GM19463 (cell line): ENCODE measurements at regions not wholly inside any gene's neighbourhood (a gene's known extent, or its start where the extent isn't known, plus 50 kb on each side); places are given as distances from the start of the nearest gene placed in this dataset.
"Not testable (repeated sequence)": the region's sequence is repeated elsewhere in the genome, so short reads cannot be mapped to it uniquely, and the experiment has no call there.

ENCODE experiments used
- ATAC-seq: cut with Tn5 transposase; IDR thresholded peaks from one replicate; pipeline ENCODE4 v1.9.1; 2021; ENCODE audit warnings: mild to moderate bottlenecking, moderate library complexity; ENCODE audit not compliant: unreplicated experiment

DNA sequence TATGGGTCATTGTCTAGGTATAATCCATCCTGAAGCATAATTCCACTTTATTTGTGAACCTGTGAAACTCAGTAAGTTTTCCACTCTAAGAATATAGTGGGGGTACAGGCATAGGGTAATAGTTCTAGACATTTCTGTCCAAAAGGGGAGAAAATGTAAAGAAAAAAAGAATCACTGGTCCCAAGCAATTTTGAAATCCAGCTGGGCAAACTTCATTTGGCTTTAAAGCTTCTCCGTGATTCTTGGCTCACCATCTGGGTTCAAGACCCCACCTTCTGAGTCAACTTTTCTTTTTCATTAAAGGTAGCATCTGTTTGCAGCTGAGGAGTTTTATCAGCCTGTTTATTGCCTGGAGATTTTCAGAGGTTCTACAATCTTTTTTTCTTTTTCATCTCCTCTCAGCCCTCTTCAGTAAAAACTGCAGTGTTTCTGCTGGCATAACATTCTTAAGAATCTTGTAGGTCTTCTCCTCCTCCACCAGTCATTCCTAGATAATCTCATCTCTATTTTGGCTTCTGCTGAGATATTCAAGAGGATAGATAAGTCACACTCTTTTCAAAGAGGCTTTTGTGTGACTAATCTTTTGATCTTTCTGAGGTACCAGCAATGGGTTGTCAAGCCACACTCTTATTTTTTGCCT is 126.1 kb upstream of the PITX1 start:
- ATAC-seq = no peak

DNA sequence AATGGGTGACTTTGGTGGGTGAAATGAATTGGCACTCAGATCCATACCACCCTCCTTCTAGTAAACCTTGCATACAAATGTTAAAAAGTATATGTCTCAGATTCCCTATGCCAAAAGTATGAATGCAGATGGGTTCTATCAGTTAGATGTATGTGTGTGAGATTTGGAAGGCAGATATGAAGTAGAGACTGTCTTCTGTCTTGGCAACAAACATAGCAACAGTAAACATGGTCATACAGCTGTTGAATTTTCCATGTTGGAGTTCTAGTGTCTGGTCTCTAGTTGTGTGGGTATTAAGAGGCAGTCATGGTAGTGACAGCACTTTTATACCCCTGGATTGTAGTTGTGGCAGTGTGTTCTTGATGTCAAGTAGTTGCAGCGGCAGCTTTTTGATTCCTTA is 125.6 kb upstream of the PITX1 start:
- ATAC-seq = no peak

DNA sequence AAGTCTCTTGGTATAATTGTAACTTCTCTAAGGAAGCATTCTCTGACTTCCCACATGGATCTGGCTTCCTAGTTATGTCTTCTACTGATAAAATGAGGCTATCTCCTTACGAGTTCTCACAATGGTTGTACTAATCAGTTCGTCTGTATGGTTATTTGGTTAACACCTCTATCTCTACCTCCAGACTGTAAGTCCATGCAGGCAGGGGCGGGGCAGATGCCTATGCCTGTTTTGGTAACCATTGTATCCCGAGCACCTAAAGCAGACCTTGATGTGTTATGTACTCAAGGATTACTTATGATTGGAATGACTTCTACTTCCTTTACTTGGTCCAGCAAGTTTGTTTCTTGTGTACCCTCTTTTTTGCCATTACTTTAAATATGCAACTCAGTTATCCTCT is 125.0 kb upstream of the PITX1 start:
- ATAC-seq = no peak

DNA sequence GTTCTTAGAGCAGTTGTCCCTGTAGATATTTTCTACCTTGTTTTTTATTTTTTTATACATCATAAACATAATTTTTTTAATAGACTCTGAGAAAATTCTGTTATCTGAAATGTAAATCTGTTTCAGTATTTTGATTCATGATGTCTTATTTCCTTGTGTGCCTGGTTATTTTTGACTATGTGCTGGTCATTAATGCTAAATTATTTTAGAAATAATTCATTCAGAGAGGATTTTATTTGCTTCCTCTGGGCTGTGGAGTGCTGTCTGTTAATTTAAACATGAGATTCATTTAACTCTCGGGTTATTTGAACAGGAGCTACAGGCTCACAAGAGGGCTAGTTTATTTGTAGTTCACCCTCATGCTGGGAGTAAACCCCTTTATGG is 124.3 kb upstream of the PITX1 start:
- ATAC-seq = no peak

DNA sequence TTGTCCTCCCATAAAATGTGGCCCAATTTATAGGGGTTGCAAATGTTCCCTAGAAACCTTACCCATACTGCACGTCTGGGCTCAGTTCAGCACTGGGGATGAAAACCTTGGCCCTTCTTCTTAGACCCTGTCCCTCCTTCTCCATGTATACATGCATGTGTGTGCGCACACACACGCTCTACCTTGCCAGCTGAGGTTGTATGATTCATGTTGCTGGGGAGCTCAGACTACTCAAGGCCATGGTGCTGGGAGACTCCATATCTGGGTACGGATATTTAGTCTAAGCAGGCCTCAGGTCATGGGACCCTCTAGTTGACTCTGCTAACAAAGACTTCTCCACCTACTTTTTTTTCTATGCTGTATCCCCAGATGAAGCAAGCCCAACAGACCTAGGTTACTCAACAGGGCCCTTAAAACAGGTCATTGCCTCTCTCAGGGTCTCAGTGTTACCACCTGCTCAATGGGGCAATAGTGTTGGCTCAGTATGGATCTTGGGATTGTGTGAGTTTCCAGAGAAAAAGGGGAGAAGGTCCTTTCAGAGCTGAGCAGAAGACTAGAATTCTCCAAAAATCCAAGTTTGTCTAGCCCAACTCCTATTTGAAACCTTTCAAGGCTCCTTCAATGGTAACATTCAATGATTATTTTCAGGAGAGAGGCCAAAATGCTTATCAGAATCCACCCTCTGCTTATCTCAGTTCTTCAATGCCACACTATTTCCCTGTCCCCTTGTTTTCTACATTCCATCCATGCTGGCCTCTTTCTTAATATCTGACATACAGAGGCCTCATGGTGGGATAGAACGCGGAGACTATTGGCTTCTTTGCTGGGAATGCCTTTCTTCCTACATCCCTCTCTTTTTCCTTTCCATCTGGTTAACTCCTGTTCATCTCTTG is 123.6 kb upstream of the PITX1 start:
- no peak for ATAC-seq

DNA sequence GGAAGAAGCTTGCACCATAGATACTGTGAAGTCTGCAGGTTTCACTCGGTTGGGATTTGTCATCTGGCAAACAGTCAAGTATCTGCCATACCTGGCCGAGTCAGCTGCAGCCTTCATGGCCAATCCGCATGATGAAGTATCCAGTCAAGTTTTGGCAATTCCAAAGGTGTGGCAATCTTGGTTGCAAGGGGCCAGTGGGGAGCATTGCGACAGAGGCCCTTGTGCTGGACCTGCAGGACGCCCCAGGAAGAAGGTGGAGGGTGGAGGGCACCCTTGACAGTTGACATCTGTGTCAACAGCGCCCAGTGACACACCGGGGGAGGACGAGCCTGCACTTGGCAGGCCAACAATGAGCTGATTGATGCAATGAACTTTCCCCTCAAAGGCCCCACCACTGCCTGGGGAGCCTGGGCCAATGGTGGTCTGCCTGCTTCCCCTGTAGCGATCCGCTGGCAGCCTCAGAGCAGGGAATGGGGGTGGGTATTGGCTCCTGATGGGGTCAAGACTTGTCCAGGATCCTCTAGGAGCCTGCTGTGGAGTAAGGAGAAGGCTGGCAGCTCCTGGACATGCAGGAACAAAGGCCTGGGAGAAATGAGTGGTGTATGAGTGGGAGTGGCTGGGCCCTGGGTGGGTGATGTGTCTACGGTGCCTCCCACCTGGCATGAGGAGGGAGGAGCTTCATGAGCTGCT is 122.8 kb upstream of the PITX1 start:
- ATAC-seq = no peak

DNA sequence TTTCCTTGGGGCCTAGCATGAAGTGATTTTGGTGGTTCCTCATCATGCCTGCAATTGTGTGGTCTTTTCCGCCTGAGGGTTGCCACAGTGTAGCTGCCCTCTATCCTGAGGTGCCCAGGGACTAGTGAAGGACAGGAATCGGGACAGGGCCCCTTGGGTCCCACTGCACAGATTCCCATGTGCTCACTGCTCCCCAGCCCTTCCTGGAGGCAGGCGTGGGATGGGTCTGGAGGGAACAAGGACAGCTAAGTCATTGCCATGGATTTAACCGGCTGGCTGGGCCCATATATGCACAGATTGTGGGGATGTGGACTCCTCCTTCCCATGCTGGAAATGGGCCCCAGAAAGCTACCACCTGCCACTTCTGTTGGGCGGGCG is 122.3 kb upstream of the PITX1 start:
- no peak for ATAC-seq

DNA sequence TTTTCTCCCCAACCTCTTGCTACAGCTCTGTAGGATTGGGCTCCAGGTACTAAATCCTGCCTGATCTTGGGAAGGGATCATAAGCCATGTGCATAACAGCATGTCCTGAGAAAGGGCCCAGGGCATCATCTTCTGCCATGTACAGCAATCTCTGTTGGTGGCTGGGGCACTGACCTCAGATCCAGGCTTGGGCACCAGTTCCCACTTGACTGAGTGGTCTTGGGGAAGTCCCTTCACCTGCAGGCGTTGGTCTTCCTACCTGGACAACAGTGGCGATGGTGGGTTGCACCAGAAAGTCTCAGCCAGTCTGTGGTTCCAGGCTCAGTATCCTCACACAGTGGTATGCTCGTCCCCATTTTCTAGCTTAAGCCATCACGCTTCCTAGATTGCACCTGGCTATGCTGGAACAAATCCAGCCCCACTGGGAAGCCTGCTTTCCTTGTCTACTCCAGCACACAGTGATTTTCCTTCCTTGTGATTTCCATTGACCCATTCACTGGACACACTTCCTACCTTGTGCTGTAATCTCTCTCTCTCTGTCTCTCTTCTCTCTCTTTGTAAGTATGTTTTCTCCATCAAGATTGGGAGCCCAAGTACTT is 121.7 kb upstream of the PITX1 start:
- ATAC-seq = no peak

DNA sequence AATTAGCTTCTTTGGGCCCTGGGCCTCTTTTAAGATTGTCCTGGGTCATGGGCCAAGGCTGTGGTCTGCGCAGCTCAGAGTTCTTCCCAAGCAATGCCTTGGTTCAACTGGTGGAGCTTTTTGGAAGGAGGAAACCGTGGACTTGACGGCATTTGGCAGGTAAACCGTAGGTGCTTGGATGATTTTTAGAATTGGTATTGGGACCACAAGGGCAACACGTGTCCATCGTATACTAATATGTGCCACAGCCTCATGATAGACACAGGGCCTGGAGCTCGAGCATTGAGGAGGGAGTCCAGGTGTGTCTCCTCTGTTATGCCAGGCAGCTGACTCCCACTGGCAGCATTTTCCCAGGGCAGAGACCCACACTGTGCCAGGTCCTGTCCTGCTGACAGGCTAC is 120.9 kb upstream of the PITX1 start:
- ATAC-seq = no peak

DNA sequence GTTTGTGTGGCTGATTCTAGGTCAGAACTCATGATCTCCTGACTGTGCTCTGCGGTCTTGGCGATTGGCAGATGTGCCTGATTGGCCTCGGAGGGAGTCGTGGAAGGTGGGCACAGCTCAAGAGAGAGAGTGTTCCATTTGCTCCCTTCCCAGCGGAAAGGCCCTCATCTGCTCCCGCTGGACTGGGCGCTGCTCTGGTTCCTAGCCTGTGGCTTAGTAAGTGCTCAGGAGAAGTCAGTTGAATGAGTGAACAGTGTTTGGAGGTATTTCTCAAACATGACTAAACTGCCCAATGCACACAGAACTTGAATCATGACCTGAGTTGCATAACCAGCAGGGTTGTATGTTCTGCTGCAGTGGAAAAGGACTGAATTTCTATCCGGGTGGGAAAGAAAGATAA is 120.2 kb upstream of the PITX1 start:
- no peak for ATAC-seq

DNA sequence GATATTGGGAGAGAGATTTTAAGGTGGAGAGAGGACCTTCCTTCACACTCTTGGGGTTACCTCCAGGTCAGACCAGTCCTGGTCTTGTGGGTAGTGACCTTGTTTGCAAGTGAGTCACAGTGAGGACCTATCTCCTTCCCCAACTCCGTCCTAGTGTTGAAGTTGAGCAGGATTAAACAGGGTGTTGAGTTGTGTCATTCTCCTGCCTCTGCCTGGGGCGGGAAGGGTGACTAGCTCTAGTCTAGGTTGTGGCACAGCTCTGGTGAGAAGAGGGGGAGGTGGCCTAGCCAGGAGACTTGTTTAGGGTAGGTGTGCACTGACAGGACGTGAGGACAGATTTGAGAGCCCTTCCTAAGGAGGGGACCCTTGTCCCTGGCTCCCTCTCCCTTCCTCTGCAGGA is 119.6 kb upstream of the PITX1 start:
- no peak for ATAC-seq

DNA sequence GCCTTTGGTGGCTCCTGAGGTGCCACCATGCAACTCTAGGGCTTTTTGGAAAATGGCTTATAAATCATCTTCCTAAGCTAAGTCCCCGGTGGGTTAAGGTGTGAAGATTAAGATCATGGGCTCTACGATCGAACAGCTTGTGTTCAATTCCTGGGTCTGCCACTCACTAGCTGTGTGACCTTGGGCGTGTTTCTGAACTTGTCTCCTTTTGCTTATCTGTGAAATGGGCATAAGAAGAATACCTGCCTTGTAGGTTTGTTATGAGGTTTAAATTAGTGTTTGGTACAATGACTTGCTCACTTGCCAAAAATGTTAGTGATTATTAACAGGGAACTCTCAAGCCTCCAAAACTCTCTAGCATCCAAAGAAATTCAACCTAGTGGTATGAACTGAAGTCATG is 119.2 kb upstream of the PITX1 start:
- ATAC-seq = no peak

DNA sequence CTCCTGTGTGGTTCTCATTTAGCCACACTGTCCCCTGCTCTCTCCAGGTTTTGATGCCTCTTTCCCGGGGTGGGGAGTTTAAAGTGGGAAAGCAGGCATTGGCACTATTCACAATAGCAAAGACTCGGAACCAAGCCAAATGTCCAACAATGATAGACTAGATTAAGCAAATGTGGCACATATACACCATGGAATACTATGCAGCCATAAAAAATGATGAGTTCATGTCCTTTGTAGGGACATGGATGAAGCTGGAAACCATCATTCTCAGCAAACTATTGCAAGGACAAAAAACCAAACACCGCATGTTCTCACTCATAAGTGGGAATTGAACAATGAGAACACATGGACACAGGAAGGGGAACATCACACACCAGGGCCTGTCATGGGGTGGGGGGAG is 117.6 kb upstream of the PITX1 start:
- not testable (repeated sequence) for ATAC-seq

DNA sequence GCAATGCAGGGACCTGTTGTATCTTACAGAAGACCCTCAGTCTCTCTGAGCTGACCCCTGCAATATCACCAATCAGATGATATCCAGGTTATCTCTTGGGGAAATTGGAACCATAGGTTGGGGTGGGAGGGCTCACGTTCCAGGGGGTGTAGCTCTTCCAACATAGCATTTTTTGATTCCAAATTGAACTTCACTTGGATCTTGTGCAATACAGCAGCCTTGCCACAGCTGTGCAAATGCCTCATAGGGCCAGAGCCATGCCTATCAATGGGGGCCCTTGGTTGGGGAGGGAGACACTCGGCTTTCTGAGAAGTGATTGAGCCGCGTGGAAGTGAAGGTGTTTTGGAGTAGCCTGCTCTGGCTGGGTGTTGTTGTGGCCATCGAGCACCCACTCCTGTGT is 117.2 kb upstream of the PITX1 start:
- no peak for ATAC-seq

DNA sequence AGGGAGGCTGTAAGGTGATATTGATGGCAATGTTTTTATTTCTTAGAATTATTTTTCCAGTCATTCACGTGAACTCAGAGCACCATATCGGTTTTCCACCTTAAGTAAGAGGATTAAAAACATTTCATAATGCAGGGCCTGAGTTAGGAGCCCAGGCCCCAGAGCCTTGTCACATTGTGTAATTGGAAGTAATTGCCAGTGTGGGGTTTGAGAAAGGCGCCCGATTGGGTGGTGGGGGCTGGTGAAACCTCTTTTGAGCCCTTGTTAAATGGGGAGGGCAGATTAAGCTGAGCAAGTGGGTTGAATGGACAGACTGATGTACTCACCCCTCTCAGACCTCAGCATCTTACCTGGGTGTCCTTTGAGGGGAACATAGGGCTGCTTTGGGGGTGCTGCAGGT is 116.7 kb upstream of the PITX1 start:
- no peak for ATAC-seq

DNA sequence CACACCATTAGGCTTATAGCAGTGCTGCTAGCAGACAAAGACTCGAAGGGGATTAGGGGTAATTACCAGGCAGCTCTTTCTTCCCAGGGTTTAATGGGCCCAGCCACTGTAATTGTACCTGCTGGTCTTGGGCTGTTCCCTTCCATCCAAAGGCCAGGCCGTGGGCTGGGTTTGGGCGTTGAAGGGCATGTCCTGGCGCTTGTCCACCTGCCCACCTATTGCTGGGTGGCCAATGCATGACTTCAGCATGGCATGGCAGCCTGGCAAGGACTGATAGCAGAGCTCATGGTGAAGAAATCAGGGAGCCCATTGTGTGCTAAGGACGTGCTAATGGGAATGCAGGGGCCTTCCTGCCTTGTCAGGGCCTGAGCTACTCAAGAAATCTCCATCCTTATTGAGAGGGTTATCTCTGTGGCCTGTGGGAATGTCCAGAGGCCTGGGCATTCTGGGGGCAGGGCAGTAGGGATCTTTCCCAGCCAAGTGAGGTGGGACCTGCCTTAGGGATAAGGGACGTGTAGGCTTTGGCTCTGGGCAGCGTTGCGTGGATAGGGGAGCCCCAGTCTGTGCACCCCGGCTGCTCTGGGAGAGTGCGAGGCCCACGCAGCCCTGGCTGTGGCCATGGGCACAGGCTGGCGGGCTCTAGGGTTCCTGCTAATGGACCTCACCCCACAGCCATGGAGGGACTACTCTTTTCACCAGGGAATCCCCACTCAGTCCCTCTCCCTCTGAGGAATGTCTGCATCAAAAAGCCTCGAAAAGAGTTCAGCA is 116.1 kb upstream of the PITX1 start:
- ATAC-seq = no peak

DNA sequence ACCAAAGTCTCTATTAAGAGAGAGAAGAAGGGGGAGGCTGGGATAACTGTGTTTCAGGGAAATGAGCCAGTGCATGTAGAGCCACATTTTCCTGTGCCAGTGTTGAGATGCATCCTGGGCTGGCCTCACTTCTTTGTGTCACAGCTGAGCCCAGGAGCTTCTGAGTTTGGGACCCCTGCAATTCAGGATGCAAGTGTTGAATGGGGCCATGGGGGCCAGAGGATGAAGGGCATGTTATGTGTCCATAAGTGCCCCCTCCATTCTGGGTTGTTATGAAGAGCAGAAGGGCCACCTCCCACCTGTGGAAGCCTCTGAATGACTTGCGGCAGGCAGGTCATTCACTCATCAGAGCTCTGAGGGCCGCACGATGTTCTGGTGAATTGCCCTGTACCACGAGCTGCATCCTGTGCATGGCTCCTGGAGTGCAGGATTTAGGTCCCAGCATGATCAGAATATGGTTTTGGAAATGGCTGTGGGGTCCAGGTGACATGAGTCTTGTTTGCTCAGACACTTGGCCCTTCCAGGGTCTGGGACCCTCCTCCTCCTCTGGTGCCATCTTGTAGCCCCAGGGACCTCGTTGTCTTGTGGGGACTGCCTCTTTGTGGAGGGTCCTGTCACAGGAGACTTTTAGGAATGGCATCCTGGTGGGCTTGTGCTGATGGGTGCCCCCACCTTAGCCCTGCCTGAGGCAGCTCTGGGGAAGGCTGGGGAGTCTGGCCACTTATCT is 115.4 kb upstream of the PITX1 start:
- ATAC-seq = no peak

DNA sequence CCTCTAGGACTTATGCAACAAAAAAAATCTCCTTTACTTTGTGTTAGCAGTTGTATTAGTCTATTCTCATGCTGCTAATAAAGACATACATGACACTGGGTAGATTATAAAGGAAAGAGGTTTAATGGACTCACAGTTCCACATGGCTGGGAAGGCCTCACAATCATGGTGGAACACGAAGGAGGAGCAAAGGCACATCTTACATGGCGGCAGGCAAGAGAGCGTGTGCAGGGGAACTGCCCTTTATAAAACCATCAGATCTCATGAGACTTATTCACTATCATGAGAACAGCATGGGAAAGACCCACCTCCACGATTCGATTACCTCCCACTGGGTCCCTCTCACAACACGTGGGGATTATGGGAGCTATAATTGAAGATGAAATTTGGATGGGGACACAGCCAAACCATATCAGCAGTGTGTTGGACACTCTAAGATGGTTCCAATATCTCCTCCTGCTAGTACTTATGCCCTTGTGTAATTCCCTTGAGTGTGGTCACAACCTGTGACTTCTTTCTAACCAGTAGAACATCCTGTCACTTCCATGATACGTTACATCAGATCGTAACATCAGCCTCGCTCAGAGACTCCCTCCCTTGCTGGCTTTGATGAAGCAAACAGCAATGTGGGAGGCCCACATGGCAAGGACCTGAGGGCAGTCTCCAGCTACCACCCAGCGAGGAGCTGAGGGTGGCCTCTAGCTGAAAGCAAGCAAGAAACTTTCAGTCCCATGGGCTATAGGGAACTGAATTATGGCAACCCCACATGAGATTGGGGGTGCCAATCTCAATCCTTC is 113.5 kb upstream of the PITX1 start:
- no peak for ATAC-seq

DNA sequence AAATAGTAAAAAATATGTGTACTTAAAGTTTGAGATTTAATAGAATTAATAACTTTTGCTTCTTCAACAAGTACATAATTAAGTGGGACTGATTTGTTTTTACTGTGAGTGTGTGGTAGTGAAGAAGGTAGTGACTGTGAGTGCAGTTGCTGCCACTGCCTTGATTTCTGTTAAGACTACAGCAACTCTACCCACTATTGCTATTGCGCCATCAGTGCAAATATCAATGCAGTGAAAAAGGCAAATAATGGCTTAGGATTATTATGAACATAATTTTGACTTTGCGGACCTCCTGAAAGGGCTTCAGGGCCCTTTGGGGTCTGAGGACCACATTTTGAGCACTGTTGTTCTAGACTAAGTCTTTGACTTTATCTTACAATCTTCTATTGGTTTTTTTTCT is 112.0 kb upstream of the PITX1 start:
- no peak for ATAC-seq
